ENCODE measurements at regions not wholly inside any gene's neighbourhood (a gene's known extent, or its start where the extent isn't known, plus 50 kb on each side); places are given as distances from the start of the nearest gene placed in this dataset.

DNA sequence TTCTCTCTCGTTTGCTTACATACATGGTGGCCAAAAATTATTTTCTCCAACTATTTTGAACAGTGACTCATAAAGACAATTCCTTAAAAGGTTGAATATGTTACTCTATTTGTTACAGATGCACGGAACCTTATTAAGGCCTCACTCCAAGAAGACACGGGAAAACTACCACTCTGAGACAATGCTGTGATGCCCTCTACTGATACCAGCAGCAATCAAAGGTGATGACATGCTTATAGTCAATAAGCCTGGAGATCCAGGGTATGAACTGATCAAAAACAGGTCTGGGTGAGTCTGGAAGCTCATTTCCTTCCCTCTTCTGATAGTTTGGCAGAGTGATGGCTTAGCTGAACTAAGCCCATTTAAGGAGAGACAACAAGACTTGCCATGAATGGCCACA lies 563.0 kb downstream of the LRRIQ3 start:
- DNase-seq, result no peak

DNA sequence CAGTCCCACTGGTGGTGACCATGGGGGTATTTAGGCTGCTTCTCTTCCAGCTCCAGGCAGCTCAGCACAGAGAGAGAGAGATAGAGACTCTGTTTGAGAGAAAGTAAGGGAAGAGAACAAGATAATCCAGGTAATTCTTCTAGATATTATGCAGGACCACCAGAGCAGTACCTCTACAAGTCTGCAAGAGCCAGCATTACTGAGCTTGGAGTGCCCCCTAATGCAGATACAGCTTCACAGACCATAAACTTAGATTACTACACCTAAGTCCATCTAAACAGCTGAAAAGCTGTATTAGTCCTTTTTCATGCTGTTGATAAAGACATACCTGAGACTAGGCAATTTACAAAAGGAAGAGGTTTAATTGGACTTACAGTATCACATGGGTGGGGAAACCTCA lies 570.3 kb downstream of the LRRIQ3 start:
- no peak for DNase-seq

DNA sequence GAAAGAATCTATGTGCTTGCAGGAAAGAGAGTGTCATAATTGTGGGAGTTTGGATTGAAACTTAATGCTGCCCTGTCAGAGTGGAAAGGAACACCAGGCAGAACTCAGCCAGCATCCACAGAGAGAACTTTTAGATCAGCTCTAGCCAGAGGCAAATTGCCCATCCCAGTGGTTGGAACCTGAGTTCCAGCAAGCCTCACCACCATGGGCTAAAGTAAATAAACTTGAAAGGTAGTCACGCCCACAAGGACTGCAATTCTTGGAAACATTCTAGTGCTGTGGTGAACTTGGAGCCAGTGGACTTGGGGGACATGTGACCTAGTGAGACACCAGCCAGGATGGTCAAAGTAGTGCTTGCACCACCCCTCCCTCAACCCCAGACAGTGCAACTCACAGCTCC lies 571.6 kb downstream of the LRRIQ3 start:
- no peak for DNase-seq

DNA sequence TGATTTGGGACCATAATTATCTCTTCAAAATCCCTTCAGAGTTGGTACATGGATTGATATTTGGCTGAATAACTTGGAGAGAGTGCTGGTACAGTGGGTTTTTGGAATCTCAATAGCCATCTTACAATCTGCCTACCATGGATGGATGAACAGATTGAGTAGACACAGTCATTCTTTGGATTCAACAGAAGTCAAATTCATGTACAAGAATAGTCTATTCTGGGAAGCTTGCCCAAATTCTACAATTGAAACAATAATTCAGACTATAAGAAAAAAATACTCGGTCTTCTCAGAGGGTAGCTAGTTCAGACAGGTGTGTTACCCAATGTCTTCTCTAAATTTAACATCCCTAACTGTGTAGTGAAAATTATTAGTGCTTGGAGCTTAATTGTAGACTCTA lies 574.0 kb downstream of the LRRIQ3 start:
- DNase-seq, result no peak

DNA sequence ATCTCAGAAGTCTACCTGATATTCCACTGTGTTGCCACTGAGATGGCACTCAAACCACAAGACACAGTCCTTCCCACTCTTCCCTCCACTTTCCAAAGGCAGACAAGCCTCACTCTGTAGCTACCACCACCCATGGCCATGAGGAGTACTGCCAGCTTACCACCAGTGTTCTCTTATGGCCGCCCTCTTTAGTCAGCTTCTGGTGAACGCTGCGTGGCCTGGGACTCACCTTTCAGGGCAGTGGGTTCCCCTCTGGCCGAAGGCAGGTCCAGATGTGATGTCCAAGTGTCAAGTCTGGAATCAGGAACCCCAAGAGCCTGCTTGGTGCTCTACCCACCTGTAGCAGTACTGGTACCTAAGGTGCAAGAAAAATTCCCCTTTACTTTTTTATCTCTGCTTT lies 580.8 kb downstream of the LRRIQ3 start:
- DNase-seq, result no peak

DNA sequence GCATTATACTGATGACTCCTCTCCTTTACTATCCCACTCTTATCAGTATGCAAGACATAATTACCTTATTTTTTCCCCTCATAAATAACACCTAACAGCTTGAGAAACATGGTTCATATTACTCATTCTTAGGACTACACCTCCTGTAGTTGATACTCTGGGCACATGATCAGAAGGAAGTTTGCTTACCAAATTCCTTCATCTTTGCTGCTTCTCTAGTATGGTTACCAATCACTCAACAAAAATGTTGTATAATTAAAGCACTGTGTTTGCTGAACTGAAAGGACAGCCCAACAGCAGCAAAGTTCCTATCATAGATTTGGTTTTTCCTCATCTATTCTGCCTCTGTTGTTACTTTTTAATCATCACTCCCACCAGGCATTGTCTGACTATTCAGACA lies 586.3 kb downstream of the LRRIQ3 start:
- DNase-seq, result no peak

DNA sequence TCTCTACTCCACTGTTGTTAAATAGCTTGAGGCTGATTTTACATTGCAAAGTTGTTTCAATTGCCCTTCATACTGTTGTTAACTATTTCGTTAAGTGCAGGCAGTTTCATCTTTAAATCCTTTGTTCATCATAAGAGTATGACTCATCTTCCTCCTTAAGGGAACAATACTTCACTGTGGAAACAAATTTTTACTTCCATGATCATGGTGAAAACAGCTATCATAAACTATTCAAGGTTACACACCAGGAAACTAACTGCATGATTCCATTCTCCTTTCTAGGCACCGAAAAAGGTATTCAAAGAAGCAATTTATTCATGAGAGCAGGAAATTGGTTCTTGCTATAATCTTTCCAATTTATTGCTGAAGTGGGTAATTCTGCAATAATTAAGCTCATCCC lies 593.2 kb downstream of the LRRIQ3 start:
- DNase-seq, result no peak

DNA sequence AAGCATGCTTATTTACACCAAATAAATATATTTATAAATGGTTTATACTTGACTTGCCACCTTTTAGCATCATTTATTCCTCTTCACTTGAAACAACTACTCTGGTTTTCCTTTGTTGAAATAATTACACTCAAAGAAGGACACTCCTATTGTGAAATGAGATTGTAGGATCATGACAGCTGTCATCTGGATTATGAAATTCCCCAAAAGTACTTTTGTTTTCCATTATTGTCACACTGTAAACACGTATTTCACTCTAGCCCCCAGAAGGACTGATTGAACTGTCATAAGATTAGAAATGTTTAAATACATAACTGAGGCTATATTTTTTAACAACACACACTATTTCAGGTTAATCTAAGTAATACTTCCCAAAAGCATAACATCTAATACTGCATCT lies 593.8 kb downstream of the LRRIQ3 start:
- DNase-seq, result no peak

DNA sequence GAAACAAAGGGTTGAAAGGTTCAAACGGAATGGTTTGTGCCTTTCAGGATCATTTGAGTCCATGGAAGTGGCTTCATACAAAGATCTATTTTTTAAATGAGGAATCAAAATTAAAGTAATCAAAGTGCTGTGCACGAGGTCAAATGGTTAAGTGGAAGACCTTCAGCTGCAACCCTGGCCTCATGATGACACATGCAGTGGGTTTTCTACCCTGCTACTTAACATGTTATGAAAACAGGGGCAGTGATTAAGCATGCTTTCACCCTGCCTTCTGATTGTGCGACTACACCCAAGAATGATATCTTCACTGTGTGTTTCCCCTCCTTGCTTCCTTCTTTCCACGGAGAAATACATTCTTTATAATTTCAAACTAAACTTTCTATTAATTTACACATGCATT lies 604.2 kb downstream of the LRRIQ3 start:
- DNase-seq, result no peak

DNA sequence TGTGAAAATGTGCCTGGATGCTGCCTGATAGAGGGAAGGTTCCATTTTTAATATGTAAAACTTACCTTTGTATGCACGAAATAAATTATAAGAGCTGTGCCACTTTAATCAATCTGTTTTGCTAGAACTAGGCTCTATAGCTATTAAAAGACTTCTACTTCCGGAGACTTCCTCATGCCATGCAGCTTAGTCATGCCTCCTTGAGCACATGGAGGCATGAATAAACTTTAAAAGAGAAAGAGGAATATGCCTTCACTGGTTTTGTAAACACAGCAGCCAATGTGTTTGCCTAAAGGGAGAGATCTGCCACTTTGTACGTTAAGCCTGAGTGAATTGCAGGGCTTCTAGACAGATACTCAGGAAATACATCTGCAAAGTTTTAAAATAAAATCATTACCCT lies 604.6 kb downstream of the LRRIQ3 start:
- DNase-seq, result no peak

DNA sequence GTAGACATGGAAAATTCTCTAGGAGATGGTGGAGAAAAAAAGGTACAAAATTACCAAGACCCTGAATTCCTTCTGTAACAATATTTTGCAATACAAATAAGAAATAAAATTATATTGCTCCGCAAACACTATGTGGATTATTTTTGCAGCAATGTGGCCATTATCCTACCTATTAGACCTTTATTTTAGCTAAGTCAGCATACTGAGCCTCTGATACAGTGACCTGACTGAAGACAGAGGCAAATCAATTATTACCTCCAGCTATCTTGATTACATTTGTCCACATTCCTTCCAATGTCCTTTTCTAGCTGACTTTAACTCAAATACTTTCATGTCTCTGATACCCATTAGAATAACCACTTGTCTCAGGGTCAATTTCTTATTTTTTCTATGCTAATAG lies 610.9 kb downstream of the LRRIQ3 start:
- no peak for DNase-seq

DNA sequence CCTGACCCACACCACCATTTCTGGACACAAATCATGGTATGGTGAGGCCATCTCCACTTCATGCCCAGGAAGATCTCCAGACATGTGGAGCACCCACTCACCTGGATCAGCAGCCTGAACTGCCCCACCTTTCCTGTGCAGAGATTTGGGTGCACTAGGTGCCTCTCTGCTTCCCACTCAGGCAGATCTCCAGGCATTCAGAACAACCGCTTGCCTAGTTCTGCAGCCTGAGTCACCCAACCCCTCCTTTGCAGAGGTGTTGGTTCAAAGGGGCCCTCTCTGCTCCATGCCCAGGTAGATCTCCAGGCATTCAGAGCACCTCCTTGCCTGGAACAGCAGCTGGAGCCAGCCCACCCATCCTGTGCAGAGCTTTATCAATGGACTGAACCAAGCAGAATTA lies 620.8 kb downstream of the LRRIQ3 start:
- no peak for DNase-seq

DNA sequence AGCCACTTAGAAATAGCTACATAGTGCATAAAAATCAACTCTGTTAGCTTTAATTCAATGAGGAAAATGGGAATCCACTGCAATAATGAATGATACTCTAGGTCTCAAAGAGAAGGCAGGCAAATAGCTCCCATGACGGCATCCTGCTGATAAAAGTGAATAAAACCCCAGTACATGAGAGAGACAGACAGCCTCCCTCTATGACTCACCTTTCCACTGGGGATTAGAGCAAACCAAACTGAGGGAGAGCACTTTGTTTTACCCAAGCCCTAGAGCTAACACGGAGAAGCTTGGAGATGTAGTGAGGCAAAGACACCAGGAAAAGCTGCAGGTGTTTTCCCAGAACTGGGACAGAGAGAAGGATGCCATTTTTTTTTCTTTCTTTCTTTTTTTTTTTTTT lies 621.9 kb downstream of the LRRIQ3 start:
- no peak for DNase-seq

DNA sequence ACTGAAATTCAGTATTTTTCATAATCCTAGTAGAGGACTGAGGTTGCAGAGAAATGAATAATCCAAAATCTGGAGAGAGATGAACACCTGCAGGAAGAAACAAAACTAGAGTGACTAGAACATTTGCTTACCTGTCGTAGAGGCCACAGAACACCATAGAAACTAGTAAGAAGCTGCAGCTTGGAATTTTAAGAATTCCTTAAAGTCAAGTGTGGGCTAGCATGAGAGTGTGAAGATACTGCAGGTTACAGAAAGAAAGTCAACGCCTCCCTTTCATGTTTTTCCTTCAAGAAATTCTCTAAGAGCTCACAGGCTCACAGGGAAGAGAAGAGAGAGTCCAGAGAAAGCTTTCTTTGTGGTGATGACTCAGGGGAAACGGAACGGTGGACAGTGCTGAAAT lies 633.7 kb downstream of the LRRIQ3 start:
- DNase-seq, result no peak

DNA sequence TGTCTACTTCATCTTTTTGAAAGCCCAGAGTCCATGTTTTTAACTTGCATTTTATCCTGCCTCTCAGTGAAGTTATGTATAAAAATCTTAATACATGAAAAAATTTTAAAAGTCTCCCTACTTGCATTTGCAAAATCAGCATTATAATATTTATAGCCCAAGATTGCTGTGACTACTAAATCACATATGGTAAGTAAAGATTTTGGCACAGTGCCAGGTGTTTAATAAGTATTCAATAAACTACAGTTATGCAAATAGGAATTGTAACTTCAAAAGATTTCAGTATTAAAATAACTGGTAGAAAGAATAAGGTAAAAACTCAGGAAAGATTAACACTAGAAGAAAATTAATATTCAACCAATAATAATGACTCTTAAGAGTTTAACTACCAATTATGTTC lies 641.7 kb downstream of the LRRIQ3 start:
- no peak for DNase-seq

DNA sequence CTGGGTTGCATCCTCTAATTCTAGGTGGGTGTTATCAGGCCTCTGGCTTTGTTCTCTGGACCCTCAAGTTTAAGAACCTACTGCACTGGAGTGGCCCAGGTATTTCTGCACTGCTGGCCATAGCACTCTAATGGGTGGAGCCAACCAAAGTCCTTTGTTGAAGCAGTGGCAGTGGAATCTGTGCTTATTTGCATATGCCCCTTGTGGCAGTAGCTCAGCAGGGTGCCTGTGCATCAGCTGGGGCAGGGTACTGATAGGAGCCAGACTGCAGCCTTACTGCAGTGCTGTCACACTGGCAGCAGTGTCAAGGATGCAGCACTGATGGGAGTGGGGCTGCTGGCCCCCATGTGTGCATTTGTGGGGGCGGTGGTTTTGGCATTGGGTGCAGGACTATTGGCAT lies 660.6 kb downstream of the LRRIQ3 start:
- no peak for DNase-seq

DNA sequence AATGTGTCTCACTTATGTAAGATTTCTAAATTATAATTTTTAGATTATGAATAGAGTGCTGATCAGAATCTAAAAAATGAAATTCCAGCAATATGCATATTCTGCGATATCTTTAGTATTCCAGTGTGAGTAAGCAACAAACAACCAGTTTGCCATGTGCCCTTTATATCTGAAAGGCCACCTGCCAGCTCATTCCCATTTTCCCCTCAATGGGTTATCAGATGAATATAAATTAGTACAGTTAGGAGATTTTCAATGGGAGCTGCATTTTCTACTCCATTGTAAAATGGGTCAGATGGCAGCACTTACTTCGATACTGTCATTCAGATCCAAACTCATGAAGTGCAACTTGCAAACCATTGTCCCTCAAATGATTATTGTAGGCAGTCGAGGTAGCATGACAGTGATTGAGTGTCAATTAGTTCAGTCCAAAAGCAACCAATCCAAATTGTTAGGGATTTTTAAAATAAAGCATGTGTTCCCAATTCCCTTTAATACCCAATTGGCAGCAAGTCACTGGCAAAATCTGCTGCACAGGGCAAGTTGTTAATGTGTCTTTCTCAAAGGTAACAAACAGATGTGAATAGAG lies 680.3 kb downstream of the LRRIQ3 start:
- no peak for DNase-seq

DNA sequence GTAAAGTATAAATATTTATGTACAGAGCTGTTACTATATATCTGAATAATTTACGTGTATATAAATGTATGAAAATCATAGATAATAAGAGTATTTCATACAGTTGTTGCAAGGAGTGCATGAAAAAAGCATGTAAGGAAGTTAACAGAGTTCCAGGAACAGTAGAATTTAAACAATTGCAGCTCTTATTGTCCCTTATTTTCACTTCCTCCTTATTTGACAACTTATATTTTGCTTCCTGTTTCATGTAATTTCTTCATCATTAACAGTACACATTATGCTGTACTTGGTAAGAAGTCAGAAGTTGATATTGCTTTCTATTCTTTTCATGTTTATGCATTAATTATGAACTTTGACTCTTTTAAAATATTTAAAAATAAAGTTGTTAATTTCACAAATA lies 681.5 kb downstream of the LRRIQ3 start:
- no peak for DNase-seq

DNA sequence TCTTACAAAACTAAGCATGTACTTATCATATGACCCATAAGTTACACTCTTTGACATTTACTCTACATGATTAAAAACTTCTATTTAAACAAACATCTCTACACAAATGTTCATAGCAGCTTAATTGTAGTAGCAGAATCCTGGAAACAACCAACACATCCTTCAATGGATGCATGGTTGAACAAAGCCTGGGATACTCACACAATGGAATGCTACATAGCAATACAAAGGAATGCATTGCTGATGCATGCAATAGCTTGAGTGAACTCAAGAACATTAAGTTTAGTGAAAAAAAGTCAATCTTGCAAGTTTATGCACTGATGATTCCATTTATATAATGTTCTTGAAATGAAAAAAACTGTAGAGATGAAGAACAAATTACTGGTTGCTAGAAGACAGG lies 686.9 kb downstream of the LRRIQ3 start:
- no peak for DNase-seq

DNA sequence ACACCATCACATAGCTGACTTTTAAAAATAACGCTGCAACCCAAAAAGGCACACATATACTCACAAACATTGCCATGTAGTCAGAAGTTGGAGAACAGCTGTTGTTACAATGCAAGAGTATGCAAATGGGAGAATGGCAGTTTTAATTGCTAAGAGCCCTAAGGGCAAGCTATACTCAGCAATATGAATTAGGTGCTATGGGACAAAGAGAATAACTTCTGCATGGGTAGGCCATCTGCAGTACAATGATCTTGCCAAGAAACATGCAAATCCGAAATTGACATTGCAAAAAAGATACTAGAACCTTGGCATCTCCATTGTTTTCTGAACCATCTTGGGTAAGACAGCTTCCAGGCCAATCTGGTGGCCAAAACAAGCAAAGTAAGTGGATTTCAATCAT lies 697.8 kb downstream of the LRRIQ3 start:
- no peak for DNase-seq

DNA sequence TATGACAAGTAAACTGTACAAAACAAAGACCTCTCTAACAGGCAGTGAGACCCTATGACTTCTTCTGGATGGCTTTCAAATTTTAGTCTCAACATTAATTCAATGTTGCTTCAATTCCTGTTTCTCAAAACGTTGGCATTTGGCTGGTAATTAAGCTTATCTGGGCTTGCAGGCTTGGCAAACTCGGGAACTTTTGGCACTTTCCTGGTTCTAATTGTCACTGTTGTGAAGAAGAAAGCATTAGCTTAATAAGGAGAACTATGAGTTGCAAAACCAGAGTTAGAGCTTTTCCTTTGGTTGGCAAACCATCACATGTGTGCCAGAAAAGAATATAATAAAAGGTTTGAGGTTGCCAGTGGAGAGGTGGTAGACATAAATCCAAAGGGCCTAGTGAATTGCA lies 698.3 kb downstream of the LRRIQ3 start:
- DNase-seq, result no peak

DNA sequence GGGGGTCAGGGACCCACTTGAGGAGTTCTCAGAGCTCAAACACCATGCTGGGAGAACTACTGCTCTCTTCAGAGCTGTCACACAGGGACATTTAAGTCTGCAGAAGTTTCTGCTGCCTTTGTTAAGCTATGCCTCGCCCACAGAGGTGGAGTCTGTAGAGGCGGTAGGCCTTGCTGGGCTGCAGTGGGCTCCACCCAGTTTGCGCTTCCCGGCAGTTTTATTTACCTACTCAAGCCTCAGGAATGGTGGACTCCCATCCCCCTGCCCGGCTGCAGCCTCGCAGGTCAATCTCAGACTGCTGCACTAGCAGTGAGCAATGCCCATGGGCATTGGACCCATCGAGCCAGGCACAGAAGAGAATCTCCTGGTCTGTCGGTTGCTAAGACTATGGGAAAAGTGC lies 706.4 kb downstream of the LRRIQ3 start:
- DNase-seq, result no peak

DNA sequence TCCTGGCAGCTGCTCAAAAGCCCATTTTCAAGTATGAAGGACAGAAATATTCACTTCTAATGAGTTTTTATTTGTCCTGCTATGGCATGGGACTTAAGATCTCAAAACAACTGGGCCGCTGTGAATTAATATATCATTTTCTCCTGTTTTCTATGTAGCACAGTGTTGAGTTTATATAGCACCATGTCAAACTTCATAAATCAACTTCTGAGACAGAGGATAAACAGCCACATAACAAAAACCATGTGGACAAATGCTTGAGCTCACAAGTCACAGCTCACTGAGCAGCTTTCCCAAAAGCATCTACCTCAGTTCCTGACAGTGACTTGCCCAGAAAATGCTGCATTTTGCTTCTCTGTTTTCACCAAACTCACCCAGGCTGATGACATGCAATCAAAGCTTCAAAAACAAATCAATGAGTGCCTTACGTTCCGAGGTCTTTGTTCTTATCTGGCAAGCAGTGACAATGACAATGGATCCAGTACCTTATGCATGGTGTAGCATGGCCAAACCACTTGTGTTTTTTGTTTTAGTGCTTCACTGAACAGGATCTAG lies 722.6 kb downstream of the LRRIQ3 start:
- DNase-seq, result no peak

DNA sequence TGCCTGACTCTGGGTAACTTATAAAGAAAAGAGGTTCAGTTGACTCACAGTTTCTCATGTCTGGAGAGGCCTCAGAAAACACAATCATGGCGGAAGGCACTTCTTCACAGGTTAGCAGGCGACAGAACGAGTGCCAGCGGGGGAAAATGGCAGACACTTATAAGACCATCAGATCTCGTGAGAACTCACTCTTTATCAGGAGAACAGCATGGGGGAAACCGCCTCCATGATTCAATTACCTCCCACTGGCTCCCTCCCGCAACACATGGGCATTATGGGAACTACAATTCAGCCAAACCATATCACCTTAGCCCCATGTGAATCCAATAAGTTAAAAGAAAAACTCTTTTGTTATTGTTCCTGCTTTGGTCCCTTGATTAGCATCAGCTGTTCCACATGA lies 725.2 kb downstream of the LRRIQ3 start:
- no peak for DNase-seq

DNA sequence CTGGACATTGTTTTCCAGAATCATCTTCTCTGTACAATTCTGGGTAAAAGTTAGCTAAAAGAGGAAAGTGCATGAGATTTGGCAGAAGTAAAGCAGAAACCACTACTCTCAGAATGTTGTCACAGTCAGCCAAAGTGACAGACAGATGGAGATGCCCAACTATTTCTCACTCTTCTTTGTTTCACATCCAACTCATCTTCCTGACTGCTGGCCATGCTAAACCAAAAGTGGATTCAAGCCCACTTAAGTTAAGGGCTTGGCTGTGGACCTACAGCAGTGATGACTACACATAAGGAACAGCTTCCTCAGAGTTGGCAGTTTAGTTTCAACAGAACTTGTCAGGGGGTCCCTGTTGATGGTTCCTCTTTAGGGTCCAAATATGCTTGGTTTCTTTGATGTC lies 730.2 kb downstream of the LRRIQ3 start:
- DNase-seq, result no peak

DNA sequence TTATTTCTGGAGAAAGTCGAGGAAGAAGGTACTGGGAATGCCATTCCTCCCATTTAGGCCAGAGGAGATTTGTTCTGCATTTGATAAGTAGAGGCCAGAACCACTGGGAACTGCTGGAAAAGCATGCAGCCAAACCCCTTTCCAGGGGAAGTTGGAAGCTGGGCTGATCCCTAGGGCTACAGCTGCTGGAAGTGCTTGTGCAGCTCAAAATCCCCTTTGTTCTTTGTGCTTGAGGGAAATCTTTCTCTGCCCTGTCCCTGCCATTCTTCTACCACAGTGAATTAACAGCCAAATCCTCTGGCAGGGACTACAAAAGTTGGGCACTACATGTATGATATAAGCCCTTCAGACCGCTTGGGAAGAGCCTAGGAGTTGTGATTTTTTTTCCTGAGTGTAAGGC lies 734.1 kb downstream of the LRRIQ3 start:
- DNase-seq, result no peak

Measured in hematopoietic multipotent progenitor cell treated with erythropoietin and hydrocortisone succinate and interleukin-3 and kit ligand, for 8 days (in vitro differentiated cells).